EH (cell line): ENCODE measurements at regions not wholly inside any gene's neighbourhood (a gene's known extent, or its start where the extent isn't known, plus 50 kb on each side); places are given as distances from the start of the nearest gene placed in this dataset.
"Not testable (repeated sequence)": the region's sequence is repeated elsewhere in the genome, so short reads cannot be mapped to it uniquely, and the experiment has no call there.

ENCODE experiments used
- DNase-seq: peaks from one replicate; pipeline ENCODE4 v3.0.0-alpha.2; 2015; ENCODE audit warnings: low read depth

GRCh38 chrX:122363112-122363795 lies 820.8 kb upstream of the GRIA3 start:
- no peak for DNase-seq

DNA sequence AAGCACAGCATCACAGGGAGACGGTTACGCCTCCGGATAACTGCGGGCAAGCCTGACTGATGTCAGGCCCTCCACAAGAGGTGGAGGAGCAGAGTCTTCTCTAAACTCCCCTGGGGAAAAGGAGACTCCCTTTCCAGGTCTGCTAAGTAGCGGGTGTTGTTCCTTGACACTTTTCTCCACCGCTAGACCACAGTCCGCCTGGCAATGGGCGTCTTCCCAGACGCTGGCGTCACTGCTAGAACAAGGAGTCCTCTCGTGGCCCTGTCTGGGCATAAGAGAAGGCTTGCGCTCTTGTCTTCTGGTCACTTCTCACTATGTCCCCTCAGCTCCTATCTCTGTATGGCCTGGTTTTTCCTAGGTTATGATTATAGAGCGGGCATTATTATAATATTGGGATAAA lies 808.5 kb upstream of the GRIA3 start:
- DNase-seq = not testable (repeated sequence)

DNA sequence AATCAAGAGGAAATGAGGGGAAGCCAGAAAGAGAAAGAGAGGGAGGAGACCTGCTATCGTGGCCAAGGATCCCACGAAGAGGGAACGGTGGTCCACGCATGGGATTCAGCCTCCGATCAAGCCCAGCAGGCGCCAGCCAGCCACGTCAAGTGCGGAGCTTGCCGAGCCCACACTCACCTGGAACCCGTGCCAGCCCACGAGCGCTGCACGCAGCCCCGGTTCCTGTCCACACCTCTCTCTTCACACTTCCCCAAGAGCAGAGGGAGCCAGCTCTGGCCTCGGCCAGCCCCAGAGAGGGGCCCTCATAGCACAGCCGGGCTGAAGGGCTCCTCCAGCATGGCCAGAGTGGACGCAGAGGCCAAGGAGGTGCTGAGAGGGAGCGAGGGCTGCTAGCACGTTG lies 795.1 kb upstream of the GRIA3 start:
- DNase-seq = no peak

GRCh38 chrX:122418758-122419157 lies 765.3 kb upstream of the GRIA3 start:
- DNase-seq = no peak

GRCh38 chrX:122421434-122422121 lies 762.5 kb upstream of the GRIA3 start:
- DNase-seq = no peak

DNA sequence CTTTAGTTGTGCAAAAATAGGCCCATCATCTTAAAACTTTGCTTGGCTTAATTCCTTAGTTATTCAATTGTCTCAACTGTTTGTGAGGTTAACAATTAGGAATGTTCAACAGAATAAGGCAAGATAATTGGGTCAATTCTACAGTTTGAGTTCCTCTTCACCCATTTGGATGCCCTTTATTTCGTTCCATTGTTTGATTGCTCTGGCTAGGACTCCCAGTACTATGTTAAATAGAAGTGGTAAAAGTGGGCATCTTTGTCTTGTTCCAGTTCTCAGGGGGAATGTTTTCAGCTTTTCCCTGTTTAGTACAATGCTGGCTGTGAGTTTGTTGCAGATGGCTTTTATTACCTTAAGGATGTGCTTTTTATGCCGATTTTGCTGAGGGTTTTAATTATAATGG lies 761.5 kb upstream of the GRIA3 start:
- no peak for DNase-seq

DNA sequence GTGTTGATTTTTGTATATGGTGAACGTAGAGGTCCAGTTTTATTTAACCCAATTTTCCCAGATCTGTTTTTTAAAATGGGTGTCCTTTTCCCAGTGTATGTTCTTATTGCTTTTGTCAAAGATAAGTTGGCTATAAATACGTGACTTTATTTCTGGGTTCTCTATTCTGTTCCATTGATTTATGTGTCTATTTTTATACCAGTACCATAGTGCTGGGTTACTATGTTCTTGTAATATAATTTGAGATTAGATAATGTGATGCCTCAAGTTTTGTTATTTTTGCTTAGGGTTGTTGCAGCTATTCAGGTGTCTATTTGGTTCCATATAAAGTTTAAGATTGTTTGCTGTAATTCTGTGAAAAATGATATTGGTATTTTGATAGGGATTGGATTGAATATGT lies 749.1 kb upstream of the GRIA3 start:
- DNase-seq = no peak

DNA sequence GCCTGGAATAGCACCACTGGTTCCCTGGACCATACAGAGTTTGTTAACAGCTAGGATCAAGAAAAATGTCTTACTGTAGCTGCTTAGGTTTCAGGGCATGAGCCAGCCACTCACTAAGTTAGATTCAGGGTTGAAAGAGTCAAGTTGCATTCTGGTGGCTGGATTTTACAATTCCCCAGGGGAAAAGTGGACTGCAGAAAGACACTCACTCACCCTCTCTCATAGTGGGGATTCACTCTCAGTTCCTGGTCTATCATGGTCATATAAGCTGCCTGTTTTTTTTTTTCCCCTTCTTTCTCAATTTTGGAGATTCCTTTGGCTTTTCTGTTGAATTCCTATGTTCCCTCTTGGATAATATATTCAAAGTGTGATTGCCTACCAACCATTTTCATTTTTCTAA lies 744.2 kb upstream of the GRIA3 start:
- DNase-seq = peak; percentile 40

GRCh38 chrX:122440832-122441231 lies 743.2 kb upstream of the GRIA3 start:
- DNase-seq = no peak

GRCh38 chrX:122441451-122441850 lies 742.6 kb upstream of the GRIA3 start:
- no peak for DNase-seq

GRCh38 chrX:122445466-122445865 lies 738.6 kb upstream of the GRIA3 start:
- no peak for DNase-seq

GRCh38 chrX:122464341-122464740 lies 719.7 kb upstream of the GRIA3 start:
- no peak for DNase-seq

- DNase-seq = peak; percentile 31
Measured at GRCh38 chrX:122475306-122475705, 708.8 kb upstream of the GRIA3 start.

- peak; percentile 5 for DNase-seq
Measured at GRCh38 chrX:122500556-122500955, 683.5 kb upstream of the GRIA3 start.

GRCh38 chrX:122501652-122502051 lies 682.4 kb upstream of the GRIA3 start:
- DNase-seq = no peak

- peak; percentile 62 for DNase-seq
Measured at GRCh38 chrX:122504026-122504425, 680.1 kb upstream of the GRIA3 start.

DNA sequence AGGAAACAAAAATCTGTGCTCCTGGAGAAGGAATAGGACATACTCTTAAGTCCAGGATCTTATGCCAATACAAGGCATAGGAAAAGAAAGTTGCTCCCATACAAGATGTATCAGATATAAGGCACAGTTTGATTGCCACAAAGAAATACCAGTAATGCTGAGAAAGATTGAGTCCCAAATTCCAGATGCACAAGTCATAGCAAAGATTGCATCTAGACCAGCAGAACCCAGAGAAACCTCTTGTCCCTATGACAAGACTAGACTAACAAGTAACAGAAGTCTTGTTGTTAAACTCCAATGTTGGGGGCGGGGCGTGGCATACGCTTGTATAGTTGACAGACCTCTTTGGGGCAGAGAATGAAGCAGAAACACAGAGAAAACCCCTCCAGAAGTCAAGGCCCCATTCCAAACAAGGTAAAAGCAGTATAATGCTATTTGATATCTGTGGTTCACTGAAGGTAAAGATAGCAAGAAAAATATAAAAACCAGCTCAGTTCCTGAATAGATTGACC lies 671.5 kb upstream of the GRIA3 start:
- DNase-seq = peak; percentile 80

DNA sequence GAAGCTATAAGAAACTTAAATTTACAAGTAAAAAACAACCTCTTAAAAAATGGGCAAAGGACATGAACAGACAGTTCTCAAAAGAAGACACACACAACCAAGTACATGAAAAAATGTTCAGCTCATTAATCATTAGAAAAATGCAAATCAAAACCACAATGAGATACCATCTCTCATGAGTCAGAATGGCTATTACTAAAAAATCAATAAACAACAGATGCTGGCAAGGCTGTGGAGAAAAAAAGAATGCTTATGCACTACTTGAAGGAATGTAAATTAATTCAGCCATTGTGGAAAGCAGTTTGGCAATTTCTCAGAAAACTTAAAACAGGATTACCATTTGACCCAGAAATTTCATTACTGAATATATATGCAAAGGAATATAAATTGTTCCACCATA lies 666.3 kb upstream of the GRIA3 start:
- peak; percentile 80 for DNase-seq

GRCh38 chrX:122545778-122546177 lies 638.3 kb upstream of the GRIA3 start:
- no peak for DNase-seq

DNA sequence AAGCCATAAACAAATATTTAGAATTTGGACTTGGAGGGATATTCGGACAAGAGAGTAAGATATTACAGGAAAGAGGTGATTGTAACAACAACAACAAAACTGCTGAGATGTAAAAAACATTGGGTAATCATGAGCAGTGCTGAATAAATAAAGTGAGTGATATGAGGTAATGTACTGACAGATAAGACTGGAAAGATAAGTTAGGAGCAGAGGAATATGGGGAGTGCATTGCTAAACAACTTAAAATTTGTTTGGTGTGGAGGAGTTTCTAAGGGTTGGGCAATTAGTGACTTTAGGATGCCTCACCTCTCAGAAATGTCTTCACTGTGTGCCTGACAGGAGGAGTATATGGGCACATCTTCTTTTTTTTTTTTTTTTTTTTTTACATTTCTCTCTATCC lies 637.8 kb upstream of the GRIA3 start:
- DNase-seq = no peak

GRCh38 chrX:122552286-122552800 lies 631.7 kb upstream of the GRIA3 start:
- DNase-seq = peak; percentile 36

DNA sequence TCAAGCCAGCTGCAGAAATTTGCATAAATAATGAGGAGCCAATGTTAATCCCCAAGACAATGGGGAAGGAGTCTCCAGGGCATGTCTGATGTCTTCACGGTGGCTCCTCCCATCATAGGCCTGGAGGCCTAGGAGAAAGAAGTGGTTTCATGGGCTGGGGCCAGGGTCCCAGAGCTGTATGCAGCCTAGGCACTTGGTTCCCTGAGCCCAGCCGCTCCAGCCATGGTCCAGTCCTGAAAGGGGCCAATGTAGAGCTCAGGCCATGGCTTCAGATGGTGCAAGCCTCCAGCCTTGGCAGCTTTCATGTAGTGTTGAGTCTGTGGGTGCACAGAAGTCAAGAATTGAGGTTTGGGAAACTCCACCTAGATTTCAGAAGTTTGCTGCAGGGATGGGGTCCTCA lies 628.2 kb upstream of the GRIA3 start:
- no peak for DNase-seq

- DNase-seq = peak; percentile 98
Measured at GRCh38 chrX:122565952-122566351, 618.1 kb upstream of the GRIA3 start.
